ENCODE measurements at regions not wholly inside any gene's neighbourhood (a gene's known extent, or its start where the extent isn't known, plus 50 kb on each side); places are given as distances from the start of the nearest gene placed in this dataset.

DNA sequence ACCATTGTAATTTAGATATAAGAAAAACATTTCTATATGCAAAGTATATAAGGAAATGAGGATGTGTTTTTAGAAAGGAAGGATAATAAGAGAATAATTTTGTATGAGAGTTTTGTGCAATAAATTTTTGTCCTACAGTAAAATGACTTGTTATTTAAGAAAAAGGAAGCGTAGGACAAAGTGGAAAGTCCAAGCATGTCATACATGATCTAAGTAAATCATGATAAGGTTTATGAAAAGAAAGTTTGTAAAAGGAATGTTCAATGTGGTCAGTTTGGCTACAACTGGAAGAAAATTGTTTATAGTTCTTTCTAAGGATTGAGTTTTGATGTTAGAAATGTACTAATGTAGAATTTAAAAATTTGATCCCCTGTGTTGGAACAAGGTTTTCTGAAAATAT lies 222.3 kb downstream of the KATNAL1 start:
- H3K4me3 Mint-ChIP-seq = no peak overlapping the region
- no peak overlapping the region for H3K27ac Mint-ChIP-seq
- no peaks in the 10 kb centered on the region for H3K9me3 Mint-ChIP-seq
- no peaks in the 10 kb centered on the region for H3K4me1 Mint-ChIP-seq (ENCODE audit: low read depth in 2 of 2)
- H3K36me3 Mint-ChIP-seq = no peaks in the 10 kb centered on the region
- peaks cover 11 to 14% of the 10 kb centered on the region in 2 donors for H3K27me3 Mint-ChIP-seq
- ATAC-seq (no peak), DNase-seq (ENCODE audit: low spot score) (no peak)

DNA sequence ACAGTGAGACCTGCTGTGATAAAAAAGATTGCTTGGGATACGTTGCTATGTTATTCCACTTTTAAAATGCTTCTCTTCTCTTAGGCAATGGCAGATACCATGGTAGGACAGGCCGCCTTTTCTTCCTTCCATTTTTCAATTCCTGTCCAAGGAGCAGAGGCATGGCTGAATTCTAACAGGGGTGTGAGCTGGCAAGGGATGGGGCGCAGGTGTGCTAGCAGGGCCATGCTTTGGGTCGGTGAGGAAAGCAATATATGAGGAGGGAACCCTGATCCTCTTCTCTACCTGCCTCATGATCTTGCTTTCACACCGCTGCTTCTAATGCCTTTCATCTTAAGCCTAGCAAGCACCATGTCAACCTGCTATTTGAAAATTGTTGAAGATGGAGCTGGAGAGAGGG lies 225.0 kb downstream of the KATNAL1 start:
- H3K27ac Mint-ChIP-seq = no peak overlapping the region
- DNase-seq (ENCODE audit: low spot score) = no peak
- no peaks in the 10 kb centered on the region for H3K36me3 Mint-ChIP-seq

DNA sequence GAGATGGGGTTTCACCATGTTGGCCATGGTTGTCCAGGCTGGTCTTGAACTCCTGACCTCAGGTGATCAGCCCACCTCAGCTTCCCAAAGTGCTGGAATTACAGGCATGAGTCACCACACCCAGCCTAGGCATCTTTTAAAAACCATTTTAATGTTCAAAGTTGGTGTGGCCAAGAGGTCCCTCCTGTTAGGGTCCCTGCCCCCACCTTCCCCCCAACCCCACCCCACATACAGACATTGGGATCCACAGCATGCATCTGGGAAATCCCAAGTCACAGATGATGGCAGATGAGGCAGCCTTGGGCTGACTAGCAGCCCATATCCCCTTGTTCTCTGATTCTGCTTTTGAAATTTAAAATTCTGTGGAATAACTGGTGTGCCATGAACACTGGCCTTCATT lies 226.0 kb downstream of the KATNAL1 start:
- H3K27ac Mint-ChIP-seq = no peak overlapping the region
- no peaks in the 10 kb centered on the region for H3K36me3 Mint-ChIP-seq
- no peaks in the 10 kb centered on the region for H3K9me3 Mint-ChIP-seq
- DNase-seq (ENCODE audit: low spot score) = no peak
- no peak for ATAC-seq
- H3K4me3 Mint-ChIP-seq = no peak overlapping the region
- peaks cover 11 to 14% of the 10 kb centered on the region in 2 donors for H3K27me3 Mint-ChIP-seq
- no peaks in the 10 kb centered on the region for H3K4me1 Mint-ChIP-seq (ENCODE audit: low read depth in 2 of 2)

More for the DNA sequence above, 225.0 kb downstream of the KATNAL1 start:
- H3K27me3 Mint-ChIP-seq = peaks cover 11 to 14% of the 10 kb centered on the region in 2 donors
- no peak for ATAC-seq
- no peaks in the 10 kb centered on the region for H3K9me3 Mint-ChIP-seq
- no peaks in the 10 kb centered on the region for H3K4me1 Mint-ChIP-seq (ENCODE audit: low read depth in 2 of 2)
- no peak overlapping the region for H3K4me3 Mint-ChIP-seq

DNA sequence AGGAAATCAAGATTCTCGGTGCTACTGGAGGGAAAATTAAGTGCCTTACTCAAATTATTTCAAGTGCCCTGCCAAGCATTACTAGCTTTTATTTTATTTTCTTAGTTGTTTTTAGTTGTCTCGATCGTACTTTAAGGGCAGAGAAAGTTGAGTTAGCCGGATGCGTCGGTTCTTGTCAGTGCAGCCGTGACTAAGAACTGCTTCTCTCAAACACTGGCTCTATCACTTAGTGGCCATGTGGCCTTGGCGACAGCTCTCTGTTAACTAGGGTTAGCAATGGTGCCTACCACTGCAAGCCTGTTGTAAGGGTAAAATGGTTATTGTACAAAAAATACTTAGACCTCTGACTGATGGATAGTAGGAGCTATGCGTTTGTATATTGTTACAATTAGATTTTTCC lies 227.8 kb downstream of the KATNAL1 start:
- ATAC-seq = no peak
- Mint-ChIP-seq H3K36me3 (no peaks in the 10 kb centered on the region), H3K9me3 (no peaks in the 10 kb centered on the region), H3K4me1 (ENCODE audit: low read depth in 2 of 2) (no peaks in the 10 kb centered on the region), H3K4me3 (no peak overlapping the region), H3K27ac (no peak overlapping the region), H3K27me3 (peaks cover 9 to 14% of the 10 kb centered on the region in 2 donors)
- no peak for DNase-seq (ENCODE audit: low spot score)

DNA sequence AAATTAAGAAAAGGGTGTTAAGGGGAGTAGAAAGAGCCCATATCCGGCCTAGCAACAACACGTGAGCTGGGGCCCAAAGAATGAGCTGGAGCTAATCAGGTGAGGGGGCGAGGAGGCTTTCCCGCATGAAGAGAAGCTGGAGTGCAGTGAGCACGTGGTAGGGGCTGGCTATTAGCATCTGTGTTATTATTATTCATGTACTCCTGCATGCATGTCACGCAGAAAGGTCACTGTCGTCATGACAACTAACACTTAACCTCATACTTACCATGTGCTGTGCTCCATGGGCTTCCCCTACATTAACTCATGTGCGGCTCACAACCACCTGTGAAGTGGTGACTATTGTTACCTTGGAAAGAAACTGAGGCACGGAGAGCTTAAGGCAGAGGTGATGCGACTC lies 227.6 kb upstream of the UBL3 start:
- DNase-seq (ENCODE audit: low spot score) = no peak
- ATAC-seq = no peak
- Mint-ChIP-seq H3K27me3 (peaks cover 4 to 7% of the 10 kb centered on the region in 2 donors), H3K9me3 (no peaks in the 10 kb centered on the region), H3K4me3 (no peak overlapping the region), H3K36me3 (no peaks in the 10 kb centered on the region), H3K4me1 (ENCODE audit: low read depth in 2 of 2) (no peaks in the 10 kb centered on the region), H3K27ac (no peak overlapping the region)

DNA sequence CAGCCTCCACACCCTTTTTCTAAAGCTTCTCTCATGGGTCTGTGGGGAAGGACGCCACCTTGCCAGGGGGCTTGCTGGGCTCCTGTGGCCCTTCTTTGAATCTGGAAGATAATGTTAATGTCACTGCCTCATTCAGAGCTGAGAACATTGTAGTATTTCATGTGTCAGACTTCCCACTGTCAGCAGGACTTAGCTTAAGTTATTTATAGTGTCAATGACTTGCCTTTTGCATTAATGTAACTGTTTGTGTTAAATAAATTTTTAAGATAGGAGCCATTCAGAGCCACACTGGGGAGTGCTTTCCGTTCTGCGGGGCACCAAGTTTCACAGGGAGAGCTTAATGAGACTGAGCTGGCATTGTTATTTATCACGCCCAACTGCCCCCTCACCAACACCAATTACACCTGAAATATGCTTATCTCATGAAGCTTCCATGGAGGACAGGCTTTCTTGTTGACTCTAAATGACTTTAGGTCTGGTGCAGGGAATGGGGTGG lies 226.9 kb upstream of the UBL3 start:
- no peak for DNase-seq (ENCODE audit: low spot score)
- H3K36me3 Mint-ChIP-seq = no peaks in the 10 kb centered on the region
- H3K9me3 Mint-ChIP-seq = no peaks in the 10 kb centered on the region
- no peak for ATAC-seq
- H3K4me1 Mint-ChIP-seq (ENCODE audit: low read depth in 2 of 2) = no peaks in the 10 kb centered on the region
- peaks cover 2 to 3% of the 10 kb centered on the region in 2 donors for H3K27me3 Mint-ChIP-seq
- H3K27ac Mint-ChIP-seq = no peak overlapping the region
- H3K4me3 Mint-ChIP-seq = no peak overlapping the region

DNA sequence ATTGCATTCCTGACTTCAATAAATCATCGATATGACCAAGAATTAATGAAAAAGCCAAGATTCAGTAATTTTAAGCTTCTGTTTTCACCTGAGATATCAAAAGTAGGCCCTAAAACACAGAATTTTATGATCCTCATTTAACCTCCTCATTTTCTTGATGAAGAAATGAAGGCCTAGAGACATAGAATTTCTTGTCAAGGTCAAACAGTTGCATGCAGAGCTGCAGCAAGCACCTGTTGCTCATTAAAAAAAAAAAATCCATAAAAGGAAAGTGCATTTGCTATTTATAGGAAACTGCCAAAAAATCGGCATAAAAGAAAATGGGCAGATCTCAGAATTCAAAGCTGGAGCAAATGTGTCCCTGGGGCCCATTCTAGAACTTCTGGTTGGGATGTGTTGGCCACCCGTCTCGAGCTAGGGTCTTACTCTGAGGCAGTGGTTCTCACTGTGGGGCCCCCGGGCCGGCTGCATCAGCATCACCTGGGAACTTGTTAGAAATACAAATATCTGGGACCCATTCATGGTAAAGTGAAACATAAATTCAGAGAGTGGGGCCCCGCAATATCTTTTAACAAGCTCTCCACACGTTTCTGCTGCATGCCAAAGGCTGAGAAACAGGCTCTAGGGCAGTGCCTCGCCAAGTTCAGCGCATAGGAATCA lies 224.7 kb upstream of the UBL3 start:
- no peak overlapping the region for H3K4me3 Mint-ChIP-seq
- H3K9me3 Mint-ChIP-seq = no peaks in the 10 kb centered on the region
- H3K4me1 Mint-ChIP-seq (ENCODE audit: low read depth in 2 of 2) = no peaks in the 10 kb centered on the region
- no peak overlapping the region for H3K27ac Mint-ChIP-seq
- no peak for DNase-seq (ENCODE audit: low spot score)
- no peak for ATAC-seq
- H3K36me3 Mint-ChIP-seq = no peaks in the 10 kb centered on the region
- peaks cover 0 to 3% of the 10 kb centered on the region in 2 donors for H3K27me3 Mint-ChIP-seq

DNA sequence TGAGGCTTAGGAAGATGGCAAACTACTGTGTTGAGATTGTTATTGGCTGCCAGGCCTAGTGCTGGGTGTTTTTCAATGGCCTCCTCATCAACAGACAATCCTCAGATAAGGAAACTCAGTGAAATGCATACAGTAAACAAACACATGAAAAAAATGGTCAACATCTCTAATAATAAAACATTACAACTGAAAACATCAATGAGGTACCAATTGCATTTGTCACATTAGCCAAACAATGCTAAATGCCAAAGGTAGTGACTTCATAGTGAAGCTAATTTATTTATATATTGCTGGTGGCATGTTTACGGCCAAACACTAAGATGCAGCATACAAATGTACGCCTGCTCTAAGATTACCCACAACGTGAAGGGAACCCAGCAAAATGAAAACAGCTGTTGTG lies 224.0 kb upstream of the UBL3 start:
- Mint-ChIP-seq H3K27ac (no peak overlapping the region), H3K27me3 (peaks cover 0 to 3% of the 10 kb centered on the region in 2 donors), H3K4me1 (ENCODE audit: low read depth in 2 of 2) (no peaks in the 10 kb centered on the region), H3K36me3 (no peaks in the 10 kb centered on the region), H3K9me3 (no peaks in the 10 kb centered on the region), H3K4me3 (no peak overlapping the region)
- no peak for ATAC-seq
- DNase-seq (ENCODE audit: low spot score) = no peak

DNA sequence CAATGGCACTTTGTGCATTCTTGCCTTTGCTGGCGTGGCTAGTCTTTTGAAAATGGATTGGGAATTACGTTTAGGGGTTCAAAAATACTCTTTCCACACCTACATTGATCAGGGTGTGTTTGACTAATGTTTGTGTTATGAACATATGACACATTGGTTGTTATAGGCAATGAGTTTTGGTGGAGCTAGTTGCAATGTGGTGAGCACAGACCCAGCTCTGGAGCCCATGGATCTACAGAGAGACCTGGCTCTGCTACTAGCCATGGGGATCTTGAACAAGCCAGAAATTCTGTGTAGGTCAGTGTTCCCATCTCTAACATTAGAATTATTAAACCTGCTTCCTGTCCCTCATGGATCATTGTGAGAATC lies 222.4 kb upstream of the UBL3 start:
- Mint-ChIP-seq H3K9me3 (no peaks in the 10 kb centered on the region), H3K36me3 (no peaks in the 10 kb centered on the region), H3K27me3 (peaks cover 0 to 3% of the 10 kb centered on the region in 2 donors), H3K4me3 (no peak overlapping the region), H3K4me1 (ENCODE audit: low read depth in 2 of 2) (no peaks in the 10 kb centered on the region), H3K27ac (no peak overlapping the region)
- ATAC-seq (no peak), DNase-seq (ENCODE audit: low spot score) (no peak)

DNA sequence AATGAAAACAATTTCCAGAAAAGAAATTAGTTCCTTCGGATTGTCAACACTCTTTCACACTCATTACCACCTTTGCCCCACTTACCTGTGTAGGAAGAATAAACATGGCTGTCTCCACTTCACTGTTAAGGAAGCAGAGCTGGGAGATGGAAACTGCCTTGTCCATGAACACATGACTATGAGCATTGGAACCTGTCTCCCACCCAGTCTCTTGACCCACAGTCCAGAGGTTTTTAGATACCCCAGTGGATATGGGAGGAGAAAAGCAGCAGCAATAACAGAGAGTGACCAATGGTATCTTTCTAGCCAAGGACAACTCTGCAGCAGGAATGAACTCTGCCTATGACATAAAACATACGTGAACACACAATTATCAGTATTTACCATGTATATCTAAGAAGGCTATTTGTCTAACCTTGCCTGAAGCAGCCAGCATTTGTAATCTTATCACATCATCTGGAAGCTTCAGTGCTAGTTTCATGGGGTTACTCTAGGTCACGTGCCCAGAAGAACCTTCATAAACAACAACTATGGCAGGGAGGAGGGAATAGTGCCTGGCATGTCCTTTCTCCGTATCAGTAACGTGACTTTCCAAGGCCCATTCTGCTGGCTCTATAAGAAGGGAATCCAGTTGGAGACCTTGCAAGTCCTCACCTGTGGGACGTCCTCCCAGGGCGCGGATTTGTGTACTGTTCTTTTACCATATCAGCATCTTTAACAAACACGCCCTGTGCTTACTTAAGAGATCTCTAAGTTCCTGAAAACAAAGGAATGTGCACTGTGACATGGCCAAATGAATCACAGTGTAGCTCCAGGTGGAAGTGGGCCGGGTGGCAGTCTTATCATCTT lies 221.8 kb upstream of the UBL3 start:
- ATAC-seq = no peak
- Mint-ChIP-seq H3K27ac (no peak overlapping the region), H3K9me3 (no peaks in the 10 kb centered on the region), H3K36me3 (no peaks in the 10 kb centered on the region), H3K4me1 (ENCODE audit: low read depth in 2 of 2) (no peaks in the 10 kb centered on the region), H3K4me3 (no peak overlapping the region), H3K27me3 (peaks cover 0 to 3% of the 10 kb centered on the region in 2 donors)
- no peak for DNase-seq (ENCODE audit: low spot score)

DNA sequence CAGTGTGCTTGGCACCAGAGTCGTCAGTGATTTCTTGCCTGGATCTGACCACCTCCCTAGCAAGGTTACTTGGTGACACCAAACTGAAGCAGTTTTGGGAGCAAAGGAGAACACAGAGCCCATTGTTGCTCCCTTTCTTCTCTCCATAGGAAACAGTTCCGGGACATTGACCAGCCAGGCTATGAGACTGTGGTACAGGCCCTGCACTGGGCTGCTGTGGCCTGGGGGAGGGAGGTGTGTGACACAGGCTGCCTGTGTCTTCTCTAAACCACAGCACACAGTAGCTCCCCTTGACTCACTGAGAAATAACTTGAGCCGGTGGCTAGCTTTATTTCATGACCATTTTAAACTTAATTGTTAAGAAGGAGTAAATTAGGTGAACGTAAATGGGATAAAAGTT lies 214.8 kb upstream of the UBL3 start:
- no peak overlapping the region for H3K4me3 Mint-ChIP-seq
- peaks cover 2 to 4% of the 10 kb centered on the region in 2 donors for H3K27me3 Mint-ChIP-seq
- H3K36me3 Mint-ChIP-seq = no peaks in the 10 kb centered on the region
- ATAC-seq = no peak
- H3K9me3 Mint-ChIP-seq = no peaks in the 10 kb centered on the region
- DNase-seq (ENCODE audit: low spot score) = no peak
- no peak overlapping the region for H3K27ac Mint-ChIP-seq
- no peaks in the 10 kb centered on the region for H3K4me1 Mint-ChIP-seq (ENCODE audit: low read depth in 2 of 2)

DNA sequence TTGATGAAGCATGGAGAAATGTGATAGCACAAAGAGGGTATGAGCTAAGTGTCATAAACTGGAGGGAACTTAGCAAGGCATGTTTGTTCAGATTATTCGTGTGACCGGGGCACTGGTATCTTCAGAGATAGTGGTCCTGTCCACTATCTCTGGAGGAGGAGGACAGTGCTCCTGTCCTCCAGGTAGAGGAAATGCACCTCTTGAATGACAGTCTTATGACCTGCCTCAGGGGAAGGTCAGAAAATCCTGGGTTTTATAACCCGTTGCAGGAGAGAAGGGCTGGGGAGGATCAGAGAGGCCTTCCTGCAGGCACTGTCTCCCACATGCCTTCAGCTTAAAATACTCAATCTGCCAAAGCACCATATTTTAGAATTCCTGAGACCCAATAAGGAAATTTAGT lies 213.5 kb upstream of the UBL3 start:
- H3K27ac Mint-ChIP-seq = no peak overlapping the region
- DNase-seq (ENCODE audit: low spot score) = no peak
- H3K9me3 Mint-ChIP-seq = no peaks in the 10 kb centered on the region
- no peak for ATAC-seq
- H3K4me3 Mint-ChIP-seq = no peak overlapping the region
- no peaks in the 10 kb centered on the region for H3K4me1 Mint-ChIP-seq (ENCODE audit: low read depth in 2 of 2)
- peaks cover 6 to 13% of the 10 kb centered on the region in 2 donors for H3K27me3 Mint-ChIP-seq
- H3K36me3 Mint-ChIP-seq = peaks cover 4% of the 10 kb centered on the region

DNA sequence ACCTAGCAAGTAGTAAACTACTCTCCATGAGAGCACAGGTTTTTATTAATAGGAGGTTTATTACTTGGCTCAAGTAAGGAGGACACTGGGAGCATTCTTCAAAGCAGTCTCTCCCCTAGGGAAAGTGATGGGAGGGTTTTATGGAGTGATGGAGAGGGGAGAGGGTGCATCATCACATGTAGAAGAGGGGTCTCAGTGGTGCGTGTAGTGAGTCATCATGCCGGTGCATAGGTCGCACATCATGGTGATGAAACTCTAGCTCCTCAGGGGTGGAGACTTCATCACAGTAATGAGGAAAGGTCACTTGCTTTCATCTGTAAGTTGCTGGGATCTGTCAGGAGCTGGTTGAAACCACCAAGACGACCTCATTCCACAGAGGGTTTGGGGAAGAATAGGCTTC lies 210.8 kb upstream of the UBL3 start:
- no peak for DNase-seq (ENCODE audit: low spot score)
- Mint-ChIP-seq H3K4me3 (no peak overlapping the region), H3K9me3 (no peaks in the 10 kb centered on the region), H3K27ac (no peak overlapping the region), H3K36me3 (peaks cover 4% of the 10 kb centered on the region), H3K27me3 (peaks cover 11 to 13% of the 10 kb centered on the region in 2 donors), H3K4me1 (ENCODE audit: low read depth in 2 of 2) (no peaks in the 10 kb centered on the region)
- no peak for ATAC-seq

DNA sequence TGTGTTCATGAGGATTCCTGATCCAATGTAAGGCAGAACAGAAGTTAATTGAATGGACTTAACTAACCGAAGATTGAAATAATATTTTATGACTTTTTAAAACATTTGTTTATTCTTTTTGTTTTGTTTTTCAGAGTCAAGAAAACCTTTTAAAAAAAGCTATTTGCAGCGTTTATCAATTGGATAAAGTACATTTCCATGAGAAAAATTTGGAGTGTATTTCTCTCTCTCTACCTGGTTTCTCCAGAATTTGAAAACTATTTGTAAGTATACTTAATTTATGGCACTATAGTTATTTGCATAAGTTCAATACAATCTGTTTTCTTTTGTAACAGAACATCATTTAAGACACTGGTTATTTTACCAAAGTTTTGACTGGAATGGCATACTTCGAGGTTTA lies 208.0 kb upstream of the UBL3 start:
- H3K36me3 Mint-ChIP-seq = peaks cover 4% of the 10 kb centered on the region
- H3K4me3 Mint-ChIP-seq = no peak overlapping the region
- H3K4me1 Mint-ChIP-seq (ENCODE audit: low read depth in 2 of 2) = no peaks in the 10 kb centered on the region
- peaks cover 16 to 19% of the 10 kb centered on the region in 2 donors for H3K27me3 Mint-ChIP-seq
- no peak for DNase-seq (ENCODE audit: low spot score)
- no peak for ATAC-seq
- H3K27ac Mint-ChIP-seq = no peak overlapping the region
- H3K9me3 Mint-ChIP-seq = no peaks in the 10 kb centered on the region

All from natural killer cell treated with Interleukin-12 subunit alpha and Interleukin-12 subunit beta and Interleukin-15 and Interleukin-18, amount 100 ng/mL, for 72 hours (primary cell).